Memory B cell (primary cell): ENCODE measurements at regions not wholly inside any gene's neighbourhood (a gene's known extent, or its start where the extent isn't known, plus 50 kb on each side); places are given as distances from the start of the nearest gene placed in this dataset.
"Not testable (repeated sequence)": the region's sequence is repeated elsewhere in the genome, so short reads cannot be mapped to it uniquely, and the experiment has no call there.

Source experiments
- ATAC-seq: fragments of 150-1000 bp; cut with Tn5 transposase; 2 replicates; pipeline ENCODE4 v1.10.0; 2021; ENCODE audit warnings: low read depth, mild to moderate bottlenecking, moderate library complexity
- DNase-seq, 2 donors: peaks; one replicate each; pipeline ENCODE4 v3.0.0; 2022; ENCODE audit warnings: low spot score in 2 of 2
- H3K27ac Mint-ChIP-seq: one replicate; pipeline ENCODE4 v1.8.0; 2022; ENCODE audit warnings: mild to moderate bottlenecking, moderate library complexity, mixed read lengths
- H3K27me3 Mint-ChIP-seq: one replicate; pipeline ENCODE4 v1.8.0; 2022; ENCODE audit warnings: mixed read lengths
- H3K36me3 Mint-ChIP-seq: one replicate; pipeline ENCODE4 v1.8.0; 2022; ENCODE audit warnings: mild to moderate bottlenecking, mixed read lengths
- H3K4me1 Mint-ChIP-seq: one replicate; pipeline ENCODE4 v1.8.0; 2022; ENCODE audit warnings: mixed read lengths
- H3K4me3 Mint-ChIP-seq: one replicate; pipeline ENCODE4 v1.8.0; 2022; ENCODE audit warnings: mild to moderate bottlenecking, moderate library complexity, mixed read lengths
- H3K9me3 Mint-ChIP-seq: one replicate; pipeline ENCODE4 v1.8.0; 2022; ENCODE audit warnings: mixed read lengths

GRCh38 chr4:79850626-79851025, 222.4 kb downstream of the ANTXR2 start:
- Mint-ChIP-seq H3K9me3 (no peaks in the 10 kb centered on the region), H3K4me1 (no peaks in the 10 kb centered on the region), H3K27me3 (peaks cover 12% of the 10 kb centered on the region), H3K36me3 (no peaks in the 10 kb centered on the region), H3K4me3 (no peak overlapping the region), H3K27ac (no peak overlapping the region)
- DNase-seq (no peak), ATAC-seq (no peak)

- ATAC-seq: no peak
- H3K4me3 Mint-ChIP-seq: no peak overlapping the region
These were observed 224.7 kb downstream of the ANTXR2 start for GRCh38 chr4:79848329-79848728.

GRCh38 chr4:79847411-79847810, 225.6 kb downstream of the ANTXR2 start:
- no peaks in the 10 kb centered on the region for H3K4me1 Mint-ChIP-seq
- no peak for ATAC-seq
- peaks cover 2% of the 10 kb centered on the region for H3K9me3 Mint-ChIP-seq
- H3K36me3 Mint-ChIP-seq: peaks cover 2% of the 10 kb centered on the region
- DNase-seq: no peak
- peaks cover 8% of the 10 kb centered on the region for H3K27me3 Mint-ChIP-seq
- no peak overlapping the region for H3K4me3 Mint-ChIP-seq
- H3K27ac Mint-ChIP-seq: no peak overlapping the region

More at GRCh38 chr4:79848329-79848728, 224.7 kb downstream of the ANTXR2 start:
- Mint-ChIP-seq H3K4me1 (no peaks in the 10 kb centered on the region), H3K36me3 (peaks cover 1% of the 10 kb centered on the region), H3K9me3 (peaks cover 1% of the 10 kb centered on the region), H3K27ac (no peak overlapping the region), H3K27me3 (peaks cover 11% of the 10 kb centered on the region)
- no peak for DNase-seq

GRCh38 chr4:79842162-79842561, 230.9 kb downstream of the ANTXR2 start:
- Mint-ChIP-seq H3K4me3 (no peak overlapping the region), H3K36me3 (peaks cover 4% of the 10 kb centered on the region), H3K4me1 (no peaks in the 10 kb centered on the region), H3K27me3 (no peaks in the 10 kb centered on the region), H3K9me3 (peaks cover 9% of the 10 kb centered on the region), H3K27ac (no peak overlapping the region)
- no peak for DNase-seq
- no peak for ATAC-seq

- peaks cover 2% of the 10 kb centered on the region for H3K27me3 Mint-ChIP-seq
- H3K4me1 Mint-ChIP-seq: no peaks in the 10 kb centered on the region
- no peak overlapping the region for H3K4me3 Mint-ChIP-seq
- H3K27ac Mint-ChIP-seq: no peak overlapping the region
- no peak for DNase-seq
- no peak for ATAC-seq
- no peaks in the 10 kb centered on the region for H3K36me3 Mint-ChIP-seq
- peaks cover 2% of the 10 kb centered on the region for H3K9me3 Mint-ChIP-seq
These were observed 239.2 kb downstream of the ANTXR2 start for GRCh38 chr4:79833857-79834256.

GRCh38 chr4:79831701-79832514, 241.1 kb downstream of the ANTXR2 start:
- no peak for DNase-seq
- Mint-ChIP-seq H3K4me1 (no peaks in the 10 kb centered on the region), H3K27me3 (peaks cover 2% of the 10 kb centered on the region), H3K4me3 (no peak overlapping the region), H3K36me3 (no peaks in the 10 kb centered on the region), H3K9me3 (peaks cover 2% of the 10 kb centered on the region), H3K27ac (no peak overlapping the region)
- ATAC-seq: no peak

- DNase-seq (no peak), ATAC-seq (no peak)
- Mint-ChIP-seq H3K36me3 (no peaks in the 10 kb centered on the region), H3K4me3 (no peak overlapping the region), H3K27me3 (peaks cover 2% of the 10 kb centered on the region), H3K27ac (no peak overlapping the region), H3K4me1 (no peaks in the 10 kb centered on the region), H3K9me3 (no peaks in the 10 kb centered on the region)
These were observed 241.9 kb downstream of the ANTXR2 start for GRCh38 chr4:79831119-79831528.

GRCh38 chr4:79827283-79827682, 245.7 kb downstream of the ANTXR2 start:
- Mint-ChIP-seq H3K4me3 (no peak overlapping the region), H3K36me3 (no peaks in the 10 kb centered on the region), H3K27ac (no peak overlapping the region), H3K4me1 (no peaks in the 10 kb centered on the region), H3K9me3 (peaks cover 3% of the 10 kb centered on the region), H3K27me3 (peaks cover 2% of the 10 kb centered on the region)
- ATAC-seq (no peak), DNase-seq (no peak)

- no peak for ATAC-seq
- Mint-ChIP-seq H3K4me1 (no peaks in the 10 kb centered on the region), H3K4me3 (no peak overlapping the region), H3K9me3 (peaks cover 3% of the 10 kb centered on the region), H3K27me3 (no peaks in the 10 kb centered on the region), H3K36me3 (no peaks in the 10 kb centered on the region), H3K27ac (no peak overlapping the region)
- DNase-seq: no peak
These were observed 249.8 kb downstream of the ANTXR2 start for GRCh38 chr4:79823148-79823763.

- Mint-ChIP-seq H3K27ac (no peak overlapping the region), H3K36me3 (no peaks in the 10 kb centered on the region), H3K27me3 (no peaks in the 10 kb centered on the region), H3K9me3 (peaks cover 4% of the 10 kb centered on the region), H3K4me3 (no peak overlapping the region), H3K4me1 (no peaks in the 10 kb centered on the region)
- ATAC-seq (no peak), DNase-seq (no peak)
These were observed 252.6 kb downstream of the ANTXR2 start for GRCh38 chr4:79820427-79820826.

- not testable (repeated sequence) for H3K27me3 Mint-ChIP-seq, H3K4me3 Mint-ChIP-seq, ATAC-seq, H3K9me3 Mint-ChIP-seq, H3K36me3 Mint-ChIP-seq, H3K27ac Mint-ChIP-seq, DNase-seq, H3K4me1 Mint-ChIP-seq
These were observed 265.1 kb downstream of the ANTXR2 start for GRCh38 chr4:79807933-79808332.

- Mint-ChIP-seq H3K27ac (no peak overlapping the region), H3K36me3 (no peaks in the 10 kb centered on the region), H3K4me3 (no peak overlapping the region), H3K9me3 (peaks cover 3% of the 10 kb centered on the region), H3K4me1 (no peaks in the 10 kb centered on the region), H3K27me3 (peaks cover 1% of the 10 kb centered on the region)
- ATAC-seq: no peak
- no peak for DNase-seq
These were observed 275.0 kb downstream of the ANTXR2 start for GRCh38 chr4:79798047-79798446.

- ATAC-seq: no peak
- Mint-ChIP-seq H3K27me3 (peaks cover 1% of the 10 kb centered on the region), H3K27ac (no peak overlapping the region), H3K36me3 (no peaks in the 10 kb centered on the region), H3K4me1 (no peaks in the 10 kb centered on the region), H3K9me3 (peaks cover 3% of the 10 kb centered on the region), H3K4me3 (no peak overlapping the region)
- DNase-seq: no peak
These were observed 276.1 kb downstream of the ANTXR2 start for GRCh38 chr4:79796948-79797347.

GRCh38 chr4:79788884-79789283, 284.1 kb downstream of the ANTXR2 start:
- Mint-ChIP-seq H3K27ac (no peak overlapping the region), H3K27me3 (no peaks in the 10 kb centered on the region), H3K9me3 (peaks cover 10% of the 10 kb centered on the region), H3K4me1 (no peaks in the 10 kb centered on the region), H3K36me3 (peaks cover 2% of the 10 kb centered on the region), H3K4me3 (no peak overlapping the region)
- no peak for DNase-seq
- ATAC-seq: no peak

- Mint-ChIP-seq H3K36me3 (no peaks in the 10 kb centered on the region), H3K4me3 (no peak overlapping the region), H3K27me3 (no peaks in the 10 kb centered on the region), H3K27ac (no peak overlapping the region), H3K4me1 (no peaks in the 10 kb centered on the region), H3K9me3 (peaks cover 5% of the 10 kb centered on the region)
- DNase-seq (no peak), ATAC-seq (no peak)
These were observed 292.9 kb downstream of the ANTXR2 start for GRCh38 chr4:79780129-79780528.
